ENCODE measurements at regions not wholly inside any gene's neighbourhood (a gene's known extent, or its start where the extent isn't known, plus 50 kb on each side); places are given as distances from the start of the nearest gene placed in this dataset.

- ATAC-seq (no peak), DNase-seq (no peak)
- 77 to 79% methylated on average over 6 of the region's 6 CpGs for WGBS, 2 donors
- Histone ChIP-seq H3K36me3 (replicated peaks in 1 of 2; ENCODE audit: insufficient read depth in 1 of 2, low read depth in 2 of 2) (no peaks in the 10 kb centered on the region), H3K4me1 (no peaks in the 10 kb centered on the region), H3K27me3 (no peaks in the 10 kb centered on the region), H3K4me3 (no peak overlapping the region), H3K9me3 (no peaks in the 10 kb centered on the region), H3K27ac (no peak overlapping the region)
- intact Hi-C loops (cut with DNase I): loop anchor here (10.0 kb wide), 1 partner anchor 97 kb away; no protein-coding TSS in a partner anchor
- TF ChIP-seq CTCF (IDR thresholded peaks at IDR 0.05) (no peak), POLR2A (IDR thresholded peaks at IDR 0.05) (no peak)
Measured at GRCh38 chr5:168211936-168212335, 79.5 kb upstream of the WWC1 start.

- H3K9me3 ChIP-seq: no peaks in the 10 kb centered on the region
- WGBS, 2 donors: 84 to 86% methylated on average over 3 of the region's 3 CpGs
- DNase-seq: no peak
- no peaks in the 10 kb centered on the region for H3K36me3 ChIP-seq (replicated peaks in 1 of 2; ENCODE audit: insufficient read depth in 1 of 2, low read depth in 2 of 2)
- no peak overlapping the region for H3K27ac ChIP-seq
- no peak overlapping the region for H3K4me3 ChIP-seq
- H3K4me1 ChIP-seq: no peaks in the 10 kb centered on the region
- TF ChIP-seq CTCF (IDR thresholded peaks at IDR 0.05): no peak
- intact Hi-C loops (cut with DNase I): loop anchor here (10.0 kb wide), 1 partner anchor 99 kb away; no protein-coding TSS in a partner anchor
- H3K27me3 ChIP-seq: no peaks in the 10 kb centered on the region
- no peak for ATAC-seq
Measured at GRCh38 chr5:168214071-168214470, 77.4 kb upstream of the WWC1 start.

DNA sequence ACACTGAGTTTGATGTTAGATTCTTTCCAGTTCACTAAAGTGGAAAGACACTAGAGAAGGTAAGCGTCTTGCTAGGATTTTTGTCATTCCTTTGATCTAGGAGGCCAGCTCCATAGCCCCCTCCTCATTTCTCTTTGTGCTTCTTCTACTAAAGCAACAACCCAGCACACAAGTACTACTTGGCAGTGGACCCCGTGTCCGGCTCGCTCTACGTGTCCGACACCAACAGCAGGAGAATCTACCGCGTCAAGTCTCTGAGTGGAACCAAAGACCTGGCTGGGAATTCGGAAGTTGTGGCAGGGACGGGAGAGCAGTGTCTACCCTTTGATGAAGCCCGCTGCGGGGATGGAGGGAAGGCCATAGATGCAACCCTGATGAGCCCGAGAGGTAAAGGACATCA is 76.6 kb upstream of the WWC1 start:
- WGBS, 2 donors: 65 to 91% methylated on average over 13 of the region's 13 CpGs
- ATAC-seq (no peak), DNase-seq (no peak)
- Histone ChIP-seq H3K36me3 (replicated peaks in 1 of 2; ENCODE audit: insufficient read depth in 1 of 2, low read depth in 2 of 2) (no peaks in the 10 kb centered on the region), H3K9me3 (no peaks in the 10 kb centered on the region), H3K27ac (no peak overlapping the region), H3K4me3 (no peak overlapping the region), H3K27me3 (no peaks in the 10 kb centered on the region), H3K4me1 (peaks cover 5% of the 10 kb centered on the region)
- intact Hi-C loops (cut with DNase I): loop anchor here (10.0 kb wide), 1 partner anchor 100 kb away; no protein-coding TSS in a partner anchor
- TF ChIP-seq CTCF (IDR thresholded peaks at IDR 0.05) (no peak), POLR2A (IDR thresholded peaks at IDR 0.05) (no peak)

DNA sequence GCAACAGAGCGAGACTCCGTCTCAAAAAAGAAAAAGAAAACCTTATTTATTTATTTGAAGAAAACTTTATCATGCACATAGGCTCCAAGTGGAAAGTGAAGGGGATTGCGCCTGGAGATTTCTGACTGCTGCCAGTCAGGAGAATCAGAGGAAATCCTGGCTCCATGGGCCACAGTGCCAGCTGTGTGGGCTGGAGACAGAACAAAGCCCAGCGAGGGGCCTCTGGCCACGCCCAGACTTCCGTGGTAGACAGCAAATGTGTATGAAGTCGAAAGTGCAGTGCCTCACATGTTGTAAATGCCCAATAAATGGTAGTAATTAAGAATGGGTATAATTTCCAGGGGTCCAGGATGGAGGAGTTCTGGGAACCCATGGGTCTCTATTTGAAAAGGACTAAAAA is 75.8 kb upstream of the WWC1 start:
- H3K36me3 ChIP-seq (replicated peaks in 1 of 2; ENCODE audit: insufficient read depth in 1 of 2, low read depth in 2 of 2): no peaks in the 10 kb centered on the region
- intact Hi-C loops (cut with DNase I): loop anchor here (10.0 kb wide), 1 partner anchor 101 kb away; no protein-coding TSS in a partner anchor
- no peak for DNase-seq
- no peak for ATAC-seq
- H3K4me3 ChIP-seq: no peak overlapping the region
- no peaks in the 10 kb centered on the region for H3K27me3 ChIP-seq
- peaks cover 5% of the 10 kb centered on the region for H3K4me1 ChIP-seq
- no peak overlapping the region for H3K27ac ChIP-seq
- H3K9me3 ChIP-seq: no peaks in the 10 kb centered on the region
- WGBS, 2 donors: 70 to 76% methylated on average over 7 of the region's 7 CpGs
- TF ChIP-seq CTCF (IDR thresholded peaks at IDR 0.05) (no peak), POLR2A (IDR thresholded peaks at IDR 0.05) (no peak)

DNA sequence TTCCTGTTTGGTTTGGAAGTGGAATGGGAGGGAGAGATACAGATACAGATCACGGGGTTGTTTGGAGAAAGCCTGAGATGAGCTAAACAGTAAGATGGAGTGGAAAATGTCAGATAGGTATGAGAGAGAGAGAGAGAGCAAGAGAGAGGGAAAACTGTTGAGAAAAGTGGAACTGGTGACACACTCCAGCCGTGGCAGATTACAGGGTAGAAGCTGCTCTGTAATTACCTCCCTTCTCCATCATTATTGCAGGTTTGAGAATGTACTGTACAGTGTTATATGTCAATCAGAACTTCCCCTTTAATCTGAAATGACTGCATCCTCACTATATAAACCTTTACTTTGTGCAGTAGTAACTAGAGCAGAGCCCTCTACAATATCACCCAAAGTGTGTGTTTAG is 74.5 kb upstream of the WWC1 start:
- Histone ChIP-seq H3K27ac (no peak overlapping the region), H3K4me3 (no peak overlapping the region), H3K27me3 (no peaks in the 10 kb centered on the region), H3K36me3 (replicated peaks in 1 of 2; ENCODE audit: insufficient read depth in 1 of 2, low read depth in 2 of 2) (no peaks in the 10 kb centered on the region), H3K4me1 (peaks cover 5% of the 10 kb centered on the region), H3K9me3 (no peaks in the 10 kb centered on the region)
- WGBS, 2 donors: 33 to 37% methylated on average over 2 of the region's 2 CpGs
- ATAC-seq (no peak), DNase-seq (no peak)
- intact Hi-C loops (cut with DNase I): loop anchor here (10.0 kb wide), 1 partner anchor 102 kb away; no protein-coding TSS in a partner anchor
- TF ChIP-seq POLR2A (IDR thresholded peaks at IDR 0.05) (no peak), CTCF (IDR thresholded peaks at IDR 0.05) (no peak)
